Chondrocyte (in vitro differentiated cells): ENCODE measurements at regions not wholly inside any gene's neighbourhood (a gene's known extent, or its start where the extent isn't known, plus 50 kb on each side); places are given as distances from the start of the nearest gene placed in this dataset.
"Not testable (repeated sequence)": the region's sequence is repeated elsewhere in the genome, so short reads cannot be mapped to it uniquely, and the experiment has no call there.

Experiments
- DNase-seq: peaks from one replicate; pipeline ENCODE4 v3.0.0; 2021; ENCODE audit warnings: mixed read lengths, low spot score
- H3K27ac Mint-ChIP-seq: one replicate; pipeline ENCODE4 v1.8.0; 2021; ENCODE audit warnings: mild to moderate bottlenecking, moderate library complexity, mixed read lengths; ENCODE audit not compliant: unreplicated experiment
- H3K27me3 Mint-ChIP-seq: 2 replicates; pipeline ENCODE4 v1.8.0; 2021; ENCODE audit warnings: low read depth, mixed read lengths
- H3K36me3 Mint-ChIP-seq: 2 replicates; pipeline ENCODE4 v1.8.0; 2021; ENCODE audit warnings: low read depth, mixed read lengths
- H3K4me1 Mint-ChIP-seq: 2 replicates; pipeline ENCODE4 v1.8.0; 2021; ENCODE audit warnings: low read depth, mild to moderate bottlenecking, mixed read lengths
- H3K4me3 Mint-ChIP-seq: one replicate; pipeline ENCODE4 v1.8.0; 2021; ENCODE audit warnings: mild to moderate bottlenecking, moderate library complexity, mixed read lengths; ENCODE audit not compliant: unreplicated experiment
- H3K9me3 Mint-ChIP-seq: 2 replicates; pipeline ENCODE4 v1.8.0; 2021; ENCODE audit warnings: low read depth, mixed read lengths
- TF ChIP-seq, protein P1 (sequence below): fragments of 200-600 bp; sonication (generic); IDR thresholded peaks from 2 replicates; pipeline ENCODE4 v1.5.0; 2021; ENCODE audit warnings: antibody characterized with exemption, mild to moderate bottlenecking, moderate library complexity

DNA sequence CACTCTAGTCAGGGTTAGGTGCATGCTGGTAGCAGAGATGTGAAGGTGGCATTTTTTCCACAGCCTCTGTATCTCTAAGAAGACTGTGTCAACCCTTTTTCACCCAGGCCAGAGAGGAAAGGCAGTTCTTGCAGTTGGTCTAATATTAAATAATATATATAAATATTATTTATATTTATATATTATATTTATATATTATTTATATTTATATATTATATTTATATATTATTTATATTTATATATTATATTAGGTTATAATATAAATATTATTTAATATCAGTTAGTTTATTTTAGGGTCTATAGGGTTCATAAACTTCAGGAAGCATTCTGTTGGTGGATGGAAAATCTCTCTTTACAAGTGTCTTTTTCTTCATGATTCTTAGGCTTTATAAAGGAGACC is 218.6 kb upstream of the DMRTA1 start:
- TF ChIP-seq, protein P1, sequence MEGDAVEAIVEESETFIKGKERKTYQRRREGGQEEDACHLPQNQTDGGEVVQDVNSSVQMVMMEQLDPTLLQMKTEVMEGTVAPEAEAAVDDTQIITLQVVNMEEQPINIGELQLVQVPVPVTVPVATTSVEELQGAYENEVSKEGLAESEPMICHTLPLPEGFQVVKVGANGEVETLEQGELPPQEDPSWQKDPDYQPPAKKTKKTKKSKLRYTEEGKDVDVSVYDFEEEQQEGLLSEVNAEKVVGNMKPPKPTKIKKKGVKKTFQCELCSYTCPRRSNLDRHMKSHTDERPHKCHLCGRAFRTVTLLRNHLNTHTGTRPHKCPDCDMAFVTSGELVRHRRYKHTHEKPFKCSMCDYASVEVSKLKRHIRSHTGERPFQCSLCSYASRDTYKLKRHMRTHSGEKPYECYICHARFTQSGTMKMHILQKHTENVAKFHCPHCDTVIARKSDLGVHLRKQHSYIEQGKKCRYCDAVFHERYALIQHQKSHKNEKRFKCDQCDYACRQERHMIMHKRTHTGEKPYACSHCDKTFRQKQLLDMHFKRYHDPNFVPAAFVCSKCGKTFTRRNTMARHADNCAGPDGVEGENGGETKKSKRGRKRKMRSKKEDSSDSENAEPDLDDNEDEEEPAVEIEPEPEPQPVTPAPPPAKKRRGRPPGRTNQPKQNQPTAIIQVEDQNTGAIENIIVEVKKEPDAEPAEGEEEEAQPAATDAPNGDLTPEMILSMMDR, result no peak
- H3K27ac Mint-ChIP-seq, result no peak overlapping the region
- DNase-seq, result no peak
- peaks cover 24% of the 10 kb centered on the region for H3K36me3 Mint-ChIP-seq
- peaks cover 4% of the 10 kb centered on the region for H3K4me1 Mint-ChIP-seq
- no peaks in the 10 kb centered on the region for H3K27me3 Mint-ChIP-seq
- H3K9me3 Mint-ChIP-seq, result peaks cover 43% of the 10 kb centered on the region
- no peak overlapping the region for H3K4me3 Mint-ChIP-seq

DNA sequence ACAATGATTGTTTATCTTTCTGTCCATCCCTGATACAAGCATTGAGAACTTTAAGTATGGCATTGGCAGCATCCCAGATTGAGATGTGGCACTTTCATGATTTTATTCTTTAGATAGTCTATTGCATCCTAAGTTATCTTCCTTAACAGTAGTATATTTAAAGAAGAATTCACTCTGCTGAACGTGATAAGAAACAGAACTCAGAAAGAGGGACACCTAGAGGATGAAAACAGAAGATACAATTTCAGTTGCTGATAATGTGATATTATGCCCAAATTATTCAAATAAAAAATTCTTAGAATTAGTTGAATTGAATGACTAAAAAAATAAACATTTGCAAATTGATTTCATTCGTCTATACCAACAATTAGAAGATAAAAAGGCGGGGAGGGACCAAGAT is 218.1 kb upstream of the DMRTA1 start:
- Mint-ChIP-seq H3K9me3 (peaks cover 45% of the 10 kb centered on the region), H3K4me1 (peaks cover 4% of the 10 kb centered on the region), H3K27me3 (no peaks in the 10 kb centered on the region), H3K36me3 (peaks cover 23% of the 10 kb centered on the region), H3K4me3 (no peak overlapping the region), H3K27ac (no peak overlapping the region)
- DNase-seq, result no peak
- TF ChIP-seq, protein P1, result peak; percentile 74

DNA sequence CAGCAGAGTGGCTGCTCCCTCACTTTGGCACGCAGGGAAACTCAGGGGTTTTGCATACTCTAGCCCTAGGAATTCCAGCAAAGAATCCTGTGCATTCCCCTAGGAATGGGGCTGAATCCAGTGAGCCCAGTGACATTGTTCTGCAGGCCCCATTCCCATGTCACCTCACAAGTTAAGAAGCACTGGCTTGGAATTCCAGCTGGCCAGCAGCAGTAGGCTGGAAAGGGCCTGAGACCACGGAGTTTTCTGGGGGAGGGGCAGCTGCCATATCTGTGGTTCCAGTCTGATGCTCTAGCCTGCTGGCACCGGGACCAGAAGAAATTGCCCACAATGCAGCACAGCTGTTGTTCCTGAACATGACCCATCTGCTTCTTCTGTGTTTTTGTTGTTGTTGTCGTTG is 217.6 kb upstream of the DMRTA1 start:
- no peak for DNase-seq
- Mint-ChIP-seq H3K27me3 (no peaks in the 10 kb centered on the region), H3K4me3 (no peak overlapping the region), H3K9me3 (peaks cover 46% of the 10 kb centered on the region), H3K27ac (no peak overlapping the region), H3K36me3 (peaks cover 22% of the 10 kb centered on the region), H3K4me1 (peaks cover 4% of the 10 kb centered on the region)
- TF ChIP-seq, protein P1, result no peak

DNA sequence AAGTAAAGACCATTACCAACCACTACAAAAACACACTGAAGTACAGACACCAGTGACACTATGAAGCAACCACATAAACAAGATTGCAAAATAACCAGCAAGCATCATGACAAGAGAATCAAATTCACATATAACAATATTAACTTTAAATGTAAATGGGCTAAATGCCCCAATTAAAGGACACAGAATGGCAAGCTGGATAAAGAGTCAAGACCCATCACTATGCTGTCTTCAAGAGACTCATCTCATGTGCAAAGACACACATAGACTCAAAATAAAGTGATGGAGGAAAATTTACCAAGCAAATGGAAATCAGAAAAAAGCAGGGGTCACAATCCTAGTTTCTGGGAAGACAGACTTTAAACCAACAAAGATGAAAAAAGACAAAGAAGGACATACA is 215.3 kb upstream of the DMRTA1 start:
- H3K27me3 Mint-ChIP-seq, result not testable (repeated sequence)

DNA sequence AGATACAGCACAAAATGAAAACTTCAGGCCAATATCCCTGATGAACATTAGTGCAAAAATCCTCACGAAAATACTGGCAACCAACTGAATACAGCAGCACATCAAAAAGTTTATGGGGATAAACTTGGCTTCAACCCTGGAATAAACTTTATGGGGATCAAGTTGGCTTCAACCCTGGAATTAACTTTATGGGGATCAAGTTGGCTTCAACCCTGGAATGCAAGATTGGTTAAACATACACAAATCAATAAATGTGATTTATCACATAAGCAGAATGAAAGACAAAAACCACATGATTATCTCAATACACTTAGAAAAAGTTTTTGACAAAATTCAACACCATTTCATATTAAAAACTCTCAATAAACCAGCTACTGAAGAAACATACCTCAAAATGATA is 213.7 kb upstream of the DMRTA1 start:
- Mint-ChIP-seq H3K4me3 (no peak overlapping the region), H3K9me3 (peaks cover 47% of the 10 kb centered on the region), H3K36me3 (peaks cover 21% of the 10 kb centered on the region), H3K27ac (no peak overlapping the region), H3K27me3 (no peaks in the 10 kb centered on the region), H3K4me1 (peaks cover 19% of the 10 kb centered on the region)
- TF ChIP-seq, protein P1, result no peak
- DNase-seq, result no peak

More for the DNA sequence above, 215.3 kb upstream of the DMRTA1 start:
- peaks cover 52% of the 10 kb centered on the region for H3K9me3 Mint-ChIP-seq
- H3K4me3 Mint-ChIP-seq, H3K27ac Mint-ChIP-seq, H3K4me1 Mint-ChIP-seq, DNase-seq: not testable (repeated sequence)
- H3K36me3 Mint-ChIP-seq, result peaks cover 21% of the 10 kb centered on the region

DNA sequence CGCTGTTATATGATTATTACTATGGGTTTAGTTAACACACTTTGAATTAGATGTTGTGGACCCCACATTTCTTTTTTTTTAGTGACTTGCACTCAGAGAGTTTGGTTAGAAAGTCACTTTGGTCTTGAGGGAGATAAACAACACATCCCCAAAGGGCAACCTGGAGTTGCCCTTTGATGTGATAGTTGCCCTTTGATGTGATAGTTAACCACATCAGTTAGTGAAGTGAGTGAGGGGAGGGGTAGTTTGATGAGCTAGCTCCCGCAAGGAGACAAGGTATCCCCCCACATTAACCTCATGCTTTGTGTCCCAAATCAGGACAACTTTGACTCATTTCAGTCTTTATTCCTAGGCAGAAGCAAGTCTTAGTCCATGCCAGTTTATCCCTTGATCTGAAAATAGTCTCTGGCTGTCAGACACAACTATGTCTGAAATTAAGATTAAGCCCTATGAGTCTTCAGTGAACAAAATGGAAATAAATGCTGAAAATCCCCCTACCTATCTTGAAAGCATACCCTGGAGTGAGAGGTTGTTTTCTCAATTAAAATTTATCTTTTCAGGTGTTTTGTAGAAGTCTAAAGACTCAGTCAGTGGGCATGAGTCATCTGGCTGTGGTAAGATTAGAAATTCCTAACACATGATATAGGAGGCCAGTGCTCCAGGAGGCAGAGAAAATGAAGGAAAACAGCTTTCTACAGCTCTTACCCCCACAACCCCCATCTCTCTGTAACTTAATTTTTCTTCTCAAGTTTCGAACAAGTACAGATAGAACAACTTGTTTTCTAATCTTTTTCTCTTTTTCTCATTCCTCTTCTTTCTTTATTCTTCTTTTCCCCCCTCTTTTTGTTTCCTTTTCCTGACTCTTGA is 208.9 kb upstream of the DMRTA1 start:
- Mint-ChIP-seq H3K4me3 (peak overlapping the region; percentile 69), H3K36me3 (peaks cover 4% of the 10 kb centered on the region), H3K9me3 (peaks cover 22% of the 10 kb centered on the region), H3K4me1 (peaks cover 60% of the 10 kb centered on the region), H3K27ac (peak overlapping the region; percentile 98), H3K27me3 (no peaks in the 10 kb centered on the region)
- no peak for DNase-seq
- TF ChIP-seq, protein P1, result no peak
